Endothelial cell of umbilical vein (primary cell): ENCODE measurements at regions not wholly inside any gene's neighbourhood (a gene's known extent, or its start where the extent isn't known, plus 50 kb on each side); places are given as distances from the start of the nearest gene placed in this dataset.

Source experiments
- BruUV-seq: library from RNA; stranded (reverse); fragments of 400-500 nt; replicated peaks from 2 replicates; lab custom pipeline; 2021; lab: Mats Ljungman, UMichigan
- CTCF ChIA-PET: fragments of 300-600, 350-600 bp; sonication (Branson Sonifier 250); formaldehyde crosslinking; loops from one replicate; lab custom pipeline; 2021; ENCODE audit warnings: antibody characterized with exemption, inconsistent platforms; lab: Charles Lee
- POLR2A ChIA-PET: fragments of 300-600, 350-600 bp; sonication (Branson Sonifier 250); formaldehyde crosslinking; loops from one replicate; lab custom pipeline; 2021; ENCODE audit warnings: antibody characterized with exemption, inconsistent platforms; lab: Charles Lee
- DNase-seq: peaks from one replicate; pipeline ENCODE4 v3.0.0-alpha.2; 2011; ENCODE audit warnings: low read depth, low spot score
- FAIRE-seq: peaks from 2 replicates; lab custom pipeline; 2011; peaks lifted over from hg19 to GRCh38; lab: Jason Lieb, UNC
- H2AFZ ChIP-seq: 2 replicates; pipeline ENCODE4 v1.6.0; 2012; ENCODE audit warnings: low read depth, low read length, control low read depth, inconsistent platforms
- H3K27ac ChIP-seq: 2 replicates; pipeline ENCODE4 v1.5.1; 2011; ENCODE audit warnings: low read depth, mild to moderate bottlenecking, control low read depth, low read length, moderate library complexity; ENCODE audit not compliant: insufficient read depth
- H3K27me3 ChIP-seq, 2 experiments: 2 replicates each; pipeline versions ENCODE4 v1.6.0 to v1.6.1; 2011; ENCODE audit warnings: low read length in 2 of 2, mixed read lengths in 1 of 2; ENCODE audit not compliant: control insufficient read depth in 2 of 2, insufficient read depth in 2 of 2
- H3K36me3 ChIP-seq, 2 experiments: 2 replicates in 1 of 2; 3 replicates in 1 of 2; pipeline ENCODE4 v1.5.1; 2011; ENCODE audit warnings: low read length in 2 of 2, mild to moderate bottlenecking in 1 of 2, moderate library complexity in 1 of 2; ENCODE audit not compliant: control insufficient read depth in 2 of 2, insufficient read depth in 2 of 2; ENCODE audit errors: extremely low read depth in 1 of 2
- H3K4me1 ChIP-seq: 3 replicates; pipeline ENCODE4 v1.5.1; 2011; ENCODE audit warnings: mild to moderate bottlenecking, low read length; ENCODE audit not compliant: control insufficient read depth, insufficient read depth; ENCODE audit errors: extremely low read depth
- H3K4me2 ChIP-seq: 2 replicates; pipeline ENCODE4 v1.6.1; 2011; ENCODE audit warnings: low read length, control low read depth, mixed read lengths; ENCODE audit not compliant: insufficient read depth
- H3K4me3 ChIP-seq, 3 experiments: fragments of 200-600 bp in 1 of 3; sonication (generic), shearing (Covaris generic) in 1 of 3; replicated peaks in 1 of 3; 2 replicates each; pipeline ENCODE4 v1.5.1; 2011 to 2016; ENCODE audit warnings: control low read depth in 3 of 3, low read length in 3 of 3, mild to moderate bottlenecking in 2 of 3, inconsistent platforms in 1 of 3, low read depth in 1 of 3, moderate library complexity in 1 of 3; ENCODE audit not compliant: insufficient read depth in 1 of 3
- H3K79me2 ChIP-seq: 2 replicates; pipeline ENCODE4 v1.6.0; 2012; ENCODE audit warnings: low read length, inconsistent platforms; ENCODE audit not compliant: control insufficient read depth, insufficient read depth
- H3K9ac ChIP-seq: replicated peaks from 2 replicates; pipeline ENCODE3; 2011; ENCODE audit warnings: low read length, control low read depth; ENCODE audit not compliant: insufficient read depth; ENCODE audit errors: extremely low read depth
- H3K9me1 ChIP-seq: replicated peaks from 3 replicates; pipeline ENCODE4 v1.6.0; 2011; ENCODE audit warnings: mild to moderate bottlenecking, low read length; ENCODE audit not compliant: control insufficient read depth, insufficient read depth; ENCODE audit errors: extremely low read depth
- H3K9me3 ChIP-seq: replicated peaks from 2 replicates; pipeline ENCODE4 v1.5.1; 2012; ENCODE audit warnings: low read length, inconsistent platforms; ENCODE audit not compliant: control insufficient read depth, insufficient read depth
- H4K20me1 ChIP-seq: replicated peaks from 2 replicates; pipeline ENCODE3; 2011; ENCODE audit warnings: mild to moderate bottlenecking, low read length; ENCODE audit not compliant: control insufficient read depth, insufficient read depth; ENCODE audit errors: extremely low read depth
- EZH2 ChIP-seq: IDR thresholded peaks from 2 replicates; pipeline ENCODE4 v1.6.1; 2012; ENCODE audit warnings: borderline replicate concordance, low read depth, mild to moderate bottlenecking, moderate library complexity, low read length, inconsistent platforms; ENCODE audit not compliant: severe bottlenecking
- FOS ChIP-seq: IDR thresholded peaks from 2 replicates; pipeline ENCODE4 v1.6.1; 2011; ENCODE audit warnings: mild to moderate bottlenecking, low read length, moderate library complexity, borderline replicate concordance; ENCODE audit not compliant: insufficient read depth
- GATA2 ChIP-seq: IDR thresholded peaks from 2 replicates; pipeline ENCODE4 v1.7.0; 2011; ENCODE audit warnings: low read depth, mild to moderate bottlenecking, moderate library complexity, mixed read lengths, low read length; ENCODE audit not compliant: insufficient read length, insufficient read depth
- JUN ChIP-seq: IDR thresholded peaks from 2 replicates; pipeline ENCODE4 v1.6.1; 2011; ENCODE audit warnings: borderline replicate concordance, low read depth; ENCODE audit not compliant: insufficient read length, insufficient read depth
- MYC ChIP-seq: IDR thresholded peaks from one replicate; pipeline ENCODE4 v1.6.1; 2011; ENCODE audit warnings: mild to moderate bottlenecking, low read depth, low read length
- POLR2A ChIP-seq: IDR thresholded peaks from 2 replicates; pipeline ENCODE4 v1.6.1; 2012; ENCODE audit warnings: low read depth, mild to moderate bottlenecking, control low read depth, low read length
- POLR2AphosphoS5 ChIP-seq: IDR thresholded peaks from 2 replicates; pipeline ENCODE4 v1.6.1; 2012; ENCODE audit warnings: low read depth, mild to moderate bottlenecking, control low read depth, low read length, moderate library complexity; ENCODE audit not compliant: insufficient read depth
- dilution Hi-C: fragments of 300-500 bp; cut with MboI; formaldehyde crosslinking; loops from one replicate; pipeline ENCODE4 v1.15.0; 2019; ENCODE audit warnings: low sequenced_read_pairs; ENCODE audit not compliant: extremely low pct_ligation_motif_present
- intact Hi-C: fragments of 100-400 bp; cut with micrococcal nuclease; formaldehyde crosslinking; loops from one replicate; pipeline ENCODE4 v1.10.0; 2022
- TF ChIP-seq, protein P1 (sequence below), 2 donors: IDR thresholded peaks; 1 replicate in 1 of 2; 2 replicates in 1 of 2; pipeline ENCODE4 v1.5.1; 2011; ENCODE audit warnings: low read length in 2 of 2, mild to moderate bottlenecking in 2 of 2, moderate library complexity in 2 of 2, control low read depth in 1 of 2, inconsistent platforms in 1 of 2, low read depth in 1 of 2; ENCODE audit not compliant: insufficient read depth in 1 of 2; ENCODE audit errors: extremely low read depth in 1 of 2
- TF ChIP-seq, protein P2 (sequence below): IDR thresholded peaks from 2 replicates; pipeline ENCODE4 v1.6.1; 2011; ENCODE audit not compliant: insufficient read depth, insufficient read length

DNA sequence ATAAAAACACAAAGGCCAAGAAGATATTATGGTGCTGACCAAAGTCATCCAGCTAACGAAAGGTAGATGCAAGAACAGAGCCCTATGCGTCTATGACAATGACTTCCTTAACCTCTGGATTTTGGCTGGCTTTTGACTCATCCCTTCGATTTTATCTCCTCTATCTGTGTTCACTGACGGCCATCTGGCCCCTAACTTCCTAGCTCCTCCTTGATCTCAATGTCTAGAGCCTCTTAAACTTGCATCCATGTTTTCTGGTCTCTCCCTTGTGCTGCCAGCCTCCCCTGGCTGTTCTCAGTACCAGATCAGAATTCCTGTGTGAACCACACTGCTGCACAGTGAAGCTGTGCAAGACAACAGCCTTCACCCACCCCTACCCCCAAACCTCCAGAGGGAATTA, 452.9 kb downstream of the UTRN start:
- Histone ChIP-seq H3K4me3 (no peak overlapping the region), H3K4me2 (no peak overlapping the region), H3K79me2 (no peaks in the 10 kb centered on the region), H3K27me3 (no peaks in the 10 kb centered on the region), H3K9me1 (no peaks in the 10 kb centered on the region), H4K20me1 (no peaks in the 10 kb centered on the region), H2AFZ (no peak overlapping the region), H3K4me1 (no peaks in the 10 kb centered on the region), H3K36me3 (peaks cover 0 to 3% of the 10 kb centered on the region in 2 experiments), H3K27ac (no peak overlapping the region), H3K9me3 (no peaks in the 10 kb centered on the region), H3K9ac (no peak overlapping the region)
- no peak for TF ChIP-seq POLR2AphosphoS5
- TF ChIP-seq JUN = no peak
- no peak for TF ChIP-seq EZH2
- TF ChIP-seq MYC = no peak
- no peak for TF ChIP-seq POLR2A
- TF ChIP-seq, protein P1, sequence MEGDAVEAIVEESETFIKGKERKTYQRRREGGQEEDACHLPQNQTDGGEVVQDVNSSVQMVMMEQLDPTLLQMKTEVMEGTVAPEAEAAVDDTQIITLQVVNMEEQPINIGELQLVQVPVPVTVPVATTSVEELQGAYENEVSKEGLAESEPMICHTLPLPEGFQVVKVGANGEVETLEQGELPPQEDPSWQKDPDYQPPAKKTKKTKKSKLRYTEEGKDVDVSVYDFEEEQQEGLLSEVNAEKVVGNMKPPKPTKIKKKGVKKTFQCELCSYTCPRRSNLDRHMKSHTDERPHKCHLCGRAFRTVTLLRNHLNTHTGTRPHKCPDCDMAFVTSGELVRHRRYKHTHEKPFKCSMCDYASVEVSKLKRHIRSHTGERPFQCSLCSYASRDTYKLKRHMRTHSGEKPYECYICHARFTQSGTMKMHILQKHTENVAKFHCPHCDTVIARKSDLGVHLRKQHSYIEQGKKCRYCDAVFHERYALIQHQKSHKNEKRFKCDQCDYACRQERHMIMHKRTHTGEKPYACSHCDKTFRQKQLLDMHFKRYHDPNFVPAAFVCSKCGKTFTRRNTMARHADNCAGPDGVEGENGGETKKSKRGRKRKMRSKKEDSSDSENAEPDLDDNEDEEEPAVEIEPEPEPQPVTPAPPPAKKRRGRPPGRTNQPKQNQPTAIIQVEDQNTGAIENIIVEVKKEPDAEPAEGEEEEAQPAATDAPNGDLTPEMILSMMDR (IDR thresholded peaks at IDR 0.05; ENCODE audit: extremely low read depth in 1 of 2, insufficient read depth in 1 of 2, low read depth in 1 of 2, low read length in 2 of 2) = no peak
- TF ChIP-seq, protein P2, sequence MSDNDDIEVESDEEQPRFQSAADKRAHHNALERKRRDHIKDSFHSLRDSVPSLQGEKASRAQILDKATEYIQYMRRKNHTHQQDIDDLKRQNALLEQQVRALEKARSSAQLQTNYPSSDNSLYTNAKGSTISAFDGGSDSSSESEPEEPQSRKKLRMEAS = no peak
- TF ChIP-seq GATA2 = no peak
- TF ChIP-seq FOS = no peak
- BruUV-seq = no TSS peak
- POLR2A ChIA-PET = no interaction called here
- FAIRE-seq (no peak), DNase-seq (no peak)
- dilution Hi-C loops (no loop called here), intact Hi-C loops (no loop called here)
- CTCF ChIA-PET = no interaction called here
